Natural killer cell (primary cell): ENCODE measurements at regions not wholly inside any gene's neighbourhood (a gene's known extent, or its start where the extent isn't known, plus 50 kb on each side); places are given as distances from the start of the nearest gene placed in this dataset.
"Not testable (repeated sequence)": the region's sequence is repeated elsewhere in the genome, so short reads cannot be mapped to it uniquely, and the experiment has no call there.

Experiments
- ATAC-seq, 3 donors: fragments of 150-1000 bp in 2 of 3; fragments of 200-7000 bp in 1 of 3; cut with Tn5 transposase; 1 replicate in 1 of 3; 2 replicates in 2 of 3; pipeline ENCODE4 v1.10.0; 2021; ENCODE audit warnings: mild to moderate bottlenecking in 2 of 3, moderate library complexity in 2 of 3
- DNase-seq, 2 donors: peaks; one replicate each; pipeline versions ENCODE4 v3.0.0 to v3.0.0-alpha.2; 2013 to 2021; ENCODE audit warnings: mixed read lengths in 1 of 2
- H3K27ac ChIP-seq: one replicate; pipeline ENCODE4 v1.5.1; 2013; ENCODE audit warnings: mild to moderate bottlenecking, low read length
- H3K27me3 ChIP-seq: one replicate; pipeline ENCODE4 v1.6.1; 2013; ENCODE audit warnings: low read length; ENCODE audit not compliant: control insufficient read depth, insufficient read depth
- H3K36me3 ChIP-seq: one replicate; pipeline ENCODE4 v1.6.1; 2013; ENCODE audit warnings: low read length; ENCODE audit not compliant: control insufficient read depth, insufficient read depth
- H3K4me1 ChIP-seq: one replicate; pipeline ENCODE4 v1.6.1; 2013; ENCODE audit warnings: low read length; ENCODE audit not compliant: control insufficient read depth, insufficient read depth
- H3K4me3 ChIP-seq: one replicate; pipeline ENCODE4 v1.5.1; 2013; ENCODE audit warnings: low read length
- H3K9me3 ChIP-seq: one replicate; pipeline ENCODE4 v1.6.1; 2013; ENCODE audit warnings: low read length; ENCODE audit not compliant: control insufficient read depth, insufficient read depth
- H3K27ac Mint-ChIP-seq, 2 donors: one replicate each; pipeline ENCODE4 v1.8.0; 2022; ENCODE audit warnings: mild to moderate bottlenecking in 2 of 2, mixed read lengths in 2 of 2, moderate library complexity in 1 of 2
- H3K27me3 Mint-ChIP-seq, 2 donors: one replicate each; pipeline ENCODE4 v1.8.0; 2022; ENCODE audit warnings: low read depth in 2 of 2, mixed read lengths in 2 of 2
- H3K36me3 Mint-ChIP-seq: one replicate; pipeline ENCODE4 v1.8.0; 2022; ENCODE audit warnings: mixed read lengths
- H3K4me1 Mint-ChIP-seq, 2 donors: one replicate each; pipeline ENCODE4 v1.8.0; 2022; ENCODE audit warnings: mixed read lengths in 2 of 2
- H3K4me3 Mint-ChIP-seq: one replicate; pipeline ENCODE4 v1.8.0; 2022; ENCODE audit warnings: mild to moderate bottlenecking, moderate library complexity, mixed read lengths
- H3K9me3 Mint-ChIP-seq, 2 donors: one replicate each; pipeline ENCODE4 v1.8.0; 2022; ENCODE audit warnings: mixed read lengths in 2 of 2
- WGBS: methylation state at CpG from one replicate; pipeline ENCODE4 v1.1.7; 2013; ENCODE audit warnings: missing lambda C conversion rate; ENCODE audit not compliant: insufficient coverage; 5-methylcytosine and 5-hydroxymethylcytosine counted together
- intact Hi-C: fragments of 100-400 bp; cut with micrococcal nuclease; formaldehyde crosslinking; loops from one replicate; pipeline ENCODE4 v1.14.2; 2022
- TF ChIP-seq, protein P1 (sequence below): fragments of 200-600 bp; IDR thresholded peaks from one replicate; pipeline ENCODE4 v1.8.0; 2022; ENCODE audit warnings: antibody characterized with exemption

DNA sequence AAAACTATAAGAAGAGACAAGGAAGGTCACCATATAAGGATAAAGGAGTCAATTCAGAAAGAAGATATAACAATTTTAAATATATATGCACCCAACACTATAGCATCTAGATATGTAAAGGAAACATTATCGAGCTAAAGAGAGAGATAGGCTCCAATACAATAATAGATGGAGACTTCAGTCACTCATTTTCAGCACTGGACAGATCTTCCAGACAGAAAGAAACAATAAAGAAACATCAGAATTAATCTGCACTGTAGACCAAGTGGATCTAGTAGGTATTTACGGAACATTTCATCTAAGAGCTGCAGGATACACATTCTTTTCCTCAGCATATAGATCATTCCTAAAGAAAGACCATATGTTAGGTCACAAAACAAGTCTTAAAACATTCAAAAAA, 463.5 kb downstream of the KCTD16 start:
- ATAC-seq (no peak), DNase-seq (no peak)
- peaks cover 19% of the 10 kb centered on the region for H3K36me3 Mint-ChIP-seq
- Histone ChIP-seq H3K36me3 (no peaks in the 10 kb centered on the region), H3K4me1 (no peaks in the 10 kb centered on the region), H3K9me3 (peaks cover 16% of the 10 kb centered on the region), H3K27me3 (no peaks in the 10 kb centered on the region), H3K4me3 (no peak overlapping the region), H3K27ac (no peak overlapping the region)
- H3K4me3 Mint-ChIP-seq = no peak overlapping the region
- H3K4me1 Mint-ChIP-seq = no peaks in the 10 kb centered on the region
- H3K27ac Mint-ChIP-seq = no peak overlapping the region
- intact Hi-C loops = no loop called here
- TF ChIP-seq, protein P1, sequence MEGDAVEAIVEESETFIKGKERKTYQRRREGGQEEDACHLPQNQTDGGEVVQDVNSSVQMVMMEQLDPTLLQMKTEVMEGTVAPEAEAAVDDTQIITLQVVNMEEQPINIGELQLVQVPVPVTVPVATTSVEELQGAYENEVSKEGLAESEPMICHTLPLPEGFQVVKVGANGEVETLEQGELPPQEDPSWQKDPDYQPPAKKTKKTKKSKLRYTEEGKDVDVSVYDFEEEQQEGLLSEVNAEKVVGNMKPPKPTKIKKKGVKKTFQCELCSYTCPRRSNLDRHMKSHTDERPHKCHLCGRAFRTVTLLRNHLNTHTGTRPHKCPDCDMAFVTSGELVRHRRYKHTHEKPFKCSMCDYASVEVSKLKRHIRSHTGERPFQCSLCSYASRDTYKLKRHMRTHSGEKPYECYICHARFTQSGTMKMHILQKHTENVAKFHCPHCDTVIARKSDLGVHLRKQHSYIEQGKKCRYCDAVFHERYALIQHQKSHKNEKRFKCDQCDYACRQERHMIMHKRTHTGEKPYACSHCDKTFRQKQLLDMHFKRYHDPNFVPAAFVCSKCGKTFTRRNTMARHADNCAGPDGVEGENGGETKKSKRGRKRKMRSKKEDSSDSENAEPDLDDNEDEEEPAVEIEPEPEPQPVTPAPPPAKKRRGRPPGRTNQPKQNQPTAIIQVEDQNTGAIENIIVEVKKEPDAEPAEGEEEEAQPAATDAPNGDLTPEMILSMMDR = no peak
- peaks cover 19 to 44% of the 10 kb centered on the region in 2 donors for H3K9me3 Mint-ChIP-seq
- no peaks in the 10 kb centered on the region for H3K27me3 Mint-ChIP-seq
- WGBS = 100% methylated on average over 1 of the region's 2 CpGs

DNA sequence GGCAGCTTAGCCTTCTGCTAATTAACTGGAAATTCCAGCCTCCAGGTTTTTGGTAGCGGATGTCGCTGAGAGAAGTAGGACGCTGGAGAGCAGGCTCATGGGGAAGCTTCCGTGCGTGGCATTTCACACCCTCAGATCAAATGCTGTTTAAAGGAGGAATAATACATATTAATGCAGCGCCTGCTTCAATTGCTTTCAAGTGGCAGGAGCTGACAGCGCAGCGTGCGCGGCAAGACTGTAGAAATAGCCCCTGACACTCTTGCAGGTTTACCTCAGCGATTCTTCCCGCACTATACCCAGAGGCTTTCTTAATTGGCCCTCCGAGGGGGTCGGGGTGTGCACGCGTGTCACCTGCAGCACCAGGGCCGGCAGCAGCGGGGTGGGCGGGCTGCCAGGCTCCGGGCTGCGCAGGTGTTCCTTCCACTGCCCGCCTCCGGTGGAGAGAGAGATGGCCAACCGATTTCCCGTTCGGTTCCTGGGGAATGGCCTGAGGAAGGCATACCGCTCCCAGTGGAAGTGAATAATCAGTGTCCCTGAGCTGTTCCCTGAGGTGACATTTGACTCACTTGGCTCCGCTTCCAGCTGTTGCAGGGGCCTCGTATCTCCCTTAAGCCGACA, 427.9 kb downstream of the KCTD16 start:
- H3K4me1 ChIP-seq = no peaks in the 10 kb centered on the region
- intact Hi-C loops = no loop called here
- Mint-ChIP-seq H3K9me3 (peaks cover 4 to 14% of the 10 kb centered on the region in 2 donors), H3K4me3 (no peak overlapping the region), H3K27ac (no peak overlapping the region), H3K4me1 (no peaks in the 10 kb centered on the region), H3K36me3 (no peaks in the 10 kb centered on the region), H3K27me3 (no peaks in the 10 kb centered on the region)
- H3K27ac ChIP-seq = no peak overlapping the region
- WGBS = 23% methylated on average over 30 of the region's 30 CpGs
- ATAC-seq (no peak), DNase-seq (no peak)
- TF ChIP-seq, protein P1 = no peak
- no peaks in the 10 kb centered on the region for H3K27me3 ChIP-seq
- H3K9me3 ChIP-seq = no peaks in the 10 kb centered on the region
- H3K4me3 ChIP-seq = no peak overlapping the region
- no peaks in the 10 kb centered on the region for H3K36me3 ChIP-seq

DNA sequence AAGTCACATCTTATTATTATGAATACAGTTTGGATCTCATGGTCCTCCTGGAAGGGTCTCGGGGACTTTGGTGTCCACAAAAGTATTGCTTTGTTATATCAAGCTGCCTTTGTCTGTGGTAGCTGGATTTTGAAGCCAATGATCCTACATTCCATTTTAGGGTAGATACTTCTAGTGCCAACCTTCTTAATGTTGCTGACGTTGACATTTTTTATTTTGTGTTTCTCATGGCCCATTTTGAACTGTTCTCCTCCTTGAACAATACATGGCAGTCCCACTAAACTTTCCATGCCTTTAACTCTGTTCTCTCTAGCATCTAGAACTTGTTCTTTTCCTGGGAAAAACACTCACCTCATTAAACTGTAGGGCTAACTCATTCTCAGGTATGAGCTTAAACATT, 425.8 kb downstream of the KCTD16 start:
- Histone ChIP-seq H3K9me3 (no peaks in the 10 kb centered on the region), H3K27me3 (no peaks in the 10 kb centered on the region), H3K27ac (no peak overlapping the region), H3K4me1 (no peaks in the 10 kb centered on the region), H3K4me3 (no peak overlapping the region), H3K36me3 (no peaks in the 10 kb centered on the region)
- DNase-seq (no peak), ATAC-seq (no peak)
- TF ChIP-seq, protein P1 = no peak
- H3K4me3 Mint-ChIP-seq = no peak overlapping the region
- WGBS = 65% methylated on average over 1 of the region's 2 CpGs
- no peaks in the 10 kb centered on the region for H3K36me3 Mint-ChIP-seq
- no peaks in the 10 kb centered on the region for H3K27me3 Mint-ChIP-seq
- peaks cover 8 to 9% of the 10 kb centered on the region in 2 donors for H3K9me3 Mint-ChIP-seq
- intact Hi-C loops = no loop called here
- H3K27ac Mint-ChIP-seq = no peak overlapping the region
- H3K4me1 Mint-ChIP-seq = no peaks in the 10 kb centered on the region

DNA sequence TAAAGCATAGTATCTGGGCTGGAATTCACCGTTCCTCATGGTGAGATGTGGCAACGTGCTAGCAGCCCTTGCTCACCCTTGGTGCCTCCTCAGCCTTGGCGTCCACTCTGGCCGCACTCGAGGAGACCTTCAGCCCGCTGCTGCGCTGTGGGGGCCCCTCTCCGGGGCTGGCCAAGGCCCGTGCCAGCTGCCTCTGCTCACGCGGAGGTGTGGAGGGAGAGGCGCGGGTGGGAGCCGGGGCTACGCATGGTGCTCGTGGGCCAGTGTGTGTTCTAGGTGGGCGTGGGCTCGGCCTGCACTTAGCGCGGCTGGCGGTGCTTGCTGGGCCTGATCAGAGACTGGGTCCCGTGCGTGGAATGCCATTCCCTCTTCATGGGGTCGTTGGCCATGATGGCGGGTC, 424.2 kb downstream of the KCTD16 start:
- Histone ChIP-seq H3K9me3 (no peaks in the 10 kb centered on the region), H3K36me3 (no peaks in the 10 kb centered on the region), H3K4me1 (no peaks in the 10 kb centered on the region), H3K27ac (no peak overlapping the region), H3K27me3 (no peaks in the 10 kb centered on the region), H3K4me3 (no peak overlapping the region)
- Mint-ChIP-seq H3K27me3 (no peaks in the 10 kb centered on the region), H3K27ac (no peak overlapping the region), H3K4me3 (no peak overlapping the region), H3K36me3 (no peaks in the 10 kb centered on the region), H3K9me3 (peaks cover 14 to 18% of the 10 kb centered on the region in 2 donors), H3K4me1 (no peaks in the 10 kb centered on the region)
- intact Hi-C loops = no loop called here
- DNase-seq (no peak), ATAC-seq (no peak)
- TF ChIP-seq, protein P1 = no peak
- 93% methylated on average over 25 of the region's 25 CpGs for WGBS

DNA sequence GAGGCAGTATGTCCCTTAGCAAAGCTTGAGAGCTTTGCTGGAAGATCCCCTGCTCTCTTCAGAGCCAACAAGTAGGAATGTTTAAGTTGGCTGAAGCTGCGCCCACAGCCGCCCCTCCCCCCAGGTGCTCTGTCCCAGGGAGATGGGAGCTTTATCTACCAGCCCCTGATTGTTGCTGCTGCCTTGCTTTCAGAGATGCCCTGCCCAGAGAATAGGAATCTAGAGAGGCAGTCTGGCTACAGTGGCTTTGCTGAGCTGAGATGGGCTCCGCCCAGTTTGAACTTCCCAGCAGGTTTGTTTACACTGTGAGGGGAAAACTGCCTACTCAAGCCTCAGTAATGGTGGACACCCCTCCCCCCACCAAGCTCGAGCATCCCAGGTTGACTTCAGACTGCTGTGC, 423.6 kb downstream of the KCTD16 start:
- H3K4me3 ChIP-seq, H3K27ac ChIP-seq, H3K27me3 Mint-ChIP-seq, H3K27me3 ChIP-seq, H3K4me1 ChIP-seq, ATAC-seq, H3K27ac Mint-ChIP-seq, H3K36me3 Mint-ChIP-seq, intact Hi-C loops, H3K36me3 ChIP-seq, H3K9me3 ChIP-seq, DNase-seq, H3K4me3 Mint-ChIP-seq, H3K4me1 Mint-ChIP-seq: not testable (repeated sequence)
- peaks cover 12 to 15% of the 10 kb centered on the region in 2 donors for H3K9me3 Mint-ChIP-seq
- WGBS = 89% methylated on average over 4 of the region's 4 CpGs
